HG02981 (cell line): ENCODE measurements at regions not wholly inside any gene's neighbourhood (a gene's known extent, or its start where the extent isn't known, plus 50 kb on each side); places are given as distances from the start of the nearest gene placed in this dataset.
"Not testable (repeated sequence)": the region's sequence is repeated elsewhere in the genome, so short reads cannot be mapped to it uniquely, and the experiment has no call there.

Source experiments
- ATAC-seq: cut with Tn5 transposase; IDR thresholded peaks from one replicate; pipeline ENCODE4 v1.9.1; 2021; ENCODE audit warnings: mild to moderate bottlenecking, moderate library complexity; ENCODE audit not compliant: unreplicated experiment

GRCh38 chr10:33867199-33867789 lies 532.8 kb upstream of the NRP1 start:
- ATAC-seq = not testable (repeated sequence)

GRCh38 chr10:33863352-33863751 lies 528.9 kb upstream of the NRP1 start:
- ATAC-seq = no peak

GRCh38 chr10:33862536-33863105 lies 528.2 kb upstream of the NRP1 start:
- ATAC-seq = no peak

GRCh38 chr10:33861833-33862232 lies 527.4 kb upstream of the NRP1 start:
- ATAC-seq = no peak

DNA sequence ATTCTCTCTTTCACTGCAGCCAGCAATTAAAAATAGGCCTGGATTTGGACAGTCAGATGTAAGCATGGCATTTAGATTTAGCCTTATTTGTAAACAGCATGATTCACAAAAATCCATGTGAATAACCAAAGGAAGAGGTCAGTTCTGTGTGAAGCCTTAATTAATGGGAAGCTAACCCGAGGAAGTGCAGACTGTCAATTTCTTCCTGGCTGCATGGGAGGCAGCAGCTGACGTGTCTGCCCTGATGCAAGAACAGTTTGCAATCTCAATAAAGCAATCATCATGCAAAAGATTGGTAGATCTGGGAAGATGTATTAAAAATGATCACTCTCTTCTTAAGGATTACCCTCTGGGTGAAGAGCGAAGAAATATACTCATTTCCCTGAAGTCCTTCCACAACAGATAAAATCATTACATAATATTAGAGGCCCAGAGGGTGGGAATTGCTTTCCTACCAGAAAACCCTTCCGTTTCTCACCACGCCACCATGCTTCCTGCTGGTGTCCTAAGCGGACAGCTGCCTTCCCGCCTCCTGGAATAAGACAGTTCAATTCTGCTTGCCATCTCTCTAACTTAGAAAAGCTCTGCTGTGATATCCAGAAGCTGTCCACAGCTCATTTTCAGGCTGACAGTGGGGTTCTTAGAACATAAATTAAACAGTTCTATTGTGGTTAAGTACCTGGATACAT lies 526.7 kb upstream of the NRP1 start:
- no peak for ATAC-seq

DNA sequence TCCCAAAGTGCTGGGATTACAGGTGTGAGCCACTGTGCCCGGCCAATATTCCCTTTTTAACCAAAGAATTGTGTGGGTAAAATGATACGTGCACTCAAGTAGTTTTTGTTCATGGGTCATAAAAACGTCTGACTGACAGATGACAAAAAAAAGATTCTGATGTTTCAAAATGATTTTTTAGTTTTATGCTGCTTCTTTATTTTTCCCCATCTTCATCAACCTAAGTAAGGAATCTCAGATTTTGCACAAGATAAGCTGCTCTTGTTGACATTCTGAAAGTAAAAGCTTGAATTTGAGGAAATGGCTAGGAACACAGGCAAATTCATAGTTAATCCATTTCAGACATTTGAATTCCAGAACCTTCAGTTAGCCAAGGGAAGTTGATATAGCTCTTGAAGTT lies 526.1 kb upstream of the NRP1 start:
- ATAC-seq = no peak

- no peak for ATAC-seq
Observed at GRCh38 chr10:33859319-33860022, 525.0 kb upstream of the NRP1 start.

DNA sequence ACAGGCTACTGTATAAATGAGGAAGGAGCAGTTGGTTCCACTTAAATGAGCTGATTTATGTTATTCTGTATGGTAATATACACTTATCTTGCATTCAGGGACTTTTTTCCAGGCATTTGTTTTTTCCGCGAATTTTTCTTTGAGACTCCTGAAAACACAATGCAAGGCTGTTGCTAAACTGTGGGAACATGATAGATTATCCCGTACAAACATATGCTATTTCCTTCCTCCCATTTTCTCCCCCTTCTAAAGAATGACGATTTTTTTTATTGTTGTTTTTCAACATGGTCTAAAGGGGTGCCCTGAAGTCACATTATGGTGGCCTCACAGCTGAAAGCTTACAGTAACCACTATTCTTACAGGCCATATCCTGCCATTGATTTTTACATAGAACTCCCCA lies 523.9 kb upstream of the NRP1 start:
- no peak for ATAC-seq

DNA sequence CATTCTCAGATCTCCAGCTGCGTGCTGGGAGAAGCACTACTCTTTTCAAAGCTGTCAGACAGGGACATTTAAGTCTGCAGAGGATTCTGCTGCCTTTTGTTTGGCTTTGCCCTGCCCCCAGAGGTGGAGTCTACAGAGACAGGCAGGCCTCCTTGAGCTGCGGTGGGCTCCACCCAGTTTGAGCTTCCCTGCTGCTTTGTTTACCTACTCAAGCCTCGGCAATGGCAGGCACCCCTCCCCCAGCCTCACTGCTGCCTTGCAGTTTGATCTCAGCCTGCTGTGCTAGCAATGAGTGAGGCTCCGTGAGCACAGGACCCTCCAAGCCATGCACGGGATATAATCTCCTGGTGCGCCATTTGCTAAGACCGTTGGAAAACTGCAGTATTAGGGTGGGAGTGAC lies 518.8 kb upstream of the NRP1 start:
- ATAC-seq = not testable (repeated sequence)

DNA sequence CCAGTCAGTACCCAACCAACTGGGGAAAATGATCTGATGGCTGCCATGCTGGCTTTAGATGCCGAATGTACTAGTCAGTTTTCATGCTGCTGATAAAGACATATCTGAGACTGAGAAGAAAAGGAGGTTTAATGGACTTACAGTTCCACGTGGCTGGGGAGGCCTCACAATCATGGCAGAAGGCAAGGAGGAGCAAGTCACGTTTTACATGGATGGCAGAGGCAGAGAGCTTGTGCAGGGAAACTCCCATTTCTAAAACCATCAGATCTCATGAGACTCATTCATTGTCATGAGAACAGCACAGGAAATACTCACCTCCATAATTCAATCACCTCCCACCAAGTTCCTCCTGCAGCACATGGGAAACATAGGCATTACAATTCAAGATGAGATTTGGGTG lies 508.9 kb upstream of the NRP1 start:
- ATAC-seq = no peak

DNA sequence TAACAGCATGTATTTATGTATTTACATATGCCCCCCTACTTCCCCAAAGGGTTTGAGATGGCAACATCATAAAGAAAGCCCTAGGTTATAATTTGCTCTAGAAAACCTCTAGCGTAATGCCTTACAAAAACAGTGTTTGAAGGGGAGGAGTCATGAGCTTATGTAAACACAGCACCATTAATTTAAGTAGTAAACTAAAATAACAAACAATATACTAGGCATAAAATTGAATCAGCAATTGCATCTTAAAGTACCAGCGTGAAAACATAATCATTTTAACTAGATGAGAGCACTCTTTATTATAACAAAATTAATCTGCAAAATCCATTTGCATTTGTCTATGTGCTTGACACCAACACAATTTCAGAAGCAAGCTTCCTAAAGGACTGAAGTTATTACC lies 507.2 kb upstream of the NRP1 start:
- ATAC-seq = no peak

GRCh38 chr10:33838731-33839130 lies 504.3 kb upstream of the NRP1 start:
- ATAC-seq = no peak

GRCh38 chr10:33837736-33838135 lies 503.3 kb upstream of the NRP1 start:
- ATAC-seq = no peak

DNA sequence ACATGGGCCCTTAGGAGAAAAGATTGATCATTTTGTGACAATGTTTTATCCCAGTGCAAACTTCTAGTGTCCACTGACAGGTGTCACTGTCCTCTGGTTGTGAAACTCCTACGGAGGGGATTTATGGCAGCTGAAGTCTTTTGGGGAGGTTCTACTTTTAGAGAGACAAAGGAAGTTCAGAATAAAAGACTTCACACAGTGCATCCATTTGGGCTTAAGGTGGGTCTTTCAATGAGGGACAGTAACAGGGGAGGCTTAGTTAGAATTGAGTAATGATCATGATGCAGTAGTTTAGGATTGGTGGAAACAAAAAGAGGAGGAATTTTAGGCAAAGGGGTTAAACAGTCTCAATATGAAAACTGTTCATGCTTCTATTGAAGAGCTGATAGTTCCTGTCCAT lies 501.1 kb upstream of the NRP1 start:
- ATAC-seq = no peak

DNA sequence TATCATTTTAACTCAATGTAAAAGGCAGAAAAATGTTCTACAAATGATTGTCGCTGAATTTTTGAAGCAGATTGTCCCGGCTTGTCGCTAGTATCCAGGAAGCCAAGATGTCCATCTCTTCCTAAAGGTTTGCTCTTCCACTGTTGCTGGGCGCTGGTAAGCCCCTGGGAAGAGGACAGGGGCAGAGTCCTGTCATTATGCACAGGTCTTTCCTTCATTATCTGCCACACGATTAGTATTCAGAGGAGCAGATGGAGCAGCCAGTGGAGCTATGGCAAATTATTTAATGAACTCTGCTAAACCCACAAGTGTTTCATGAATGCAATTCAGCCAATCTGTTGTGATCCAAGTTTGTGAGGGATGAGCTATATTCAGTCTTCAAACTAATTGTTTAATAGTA lies 499.1 kb upstream of the NRP1 start:
- ATAC-seq = no peak

DNA sequence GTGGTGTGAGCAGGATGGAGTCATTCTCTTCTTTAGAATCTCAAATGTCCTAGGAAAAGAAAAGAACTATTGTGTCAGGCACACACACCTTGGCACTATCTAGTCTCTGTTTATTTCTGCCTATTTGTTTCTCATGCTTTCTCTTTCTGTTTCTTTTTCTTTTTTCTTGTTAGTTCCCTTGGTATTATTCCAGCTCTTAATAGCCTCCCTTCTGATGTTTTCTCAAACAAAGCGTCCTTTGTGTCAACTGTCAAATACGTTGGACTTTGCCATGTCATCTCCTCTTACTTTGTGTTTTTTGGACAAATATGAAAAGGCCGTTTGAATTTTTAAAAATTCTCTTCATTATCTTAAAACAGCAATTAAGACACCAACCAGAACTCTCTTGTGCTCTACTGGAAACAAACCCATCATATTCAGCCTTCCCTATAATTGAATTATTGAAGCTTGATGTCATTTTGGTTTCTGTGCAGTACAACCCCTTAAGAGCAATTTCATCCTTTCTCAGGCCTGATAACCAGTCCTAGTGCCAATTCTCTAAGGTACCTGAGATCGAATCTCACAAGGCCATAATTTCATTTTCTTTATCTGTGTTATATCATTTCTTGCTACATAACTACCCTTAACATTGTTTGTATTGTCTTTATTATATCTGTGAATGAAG lies 497.8 kb upstream of the NRP1 start:
- no peak for ATAC-seq

DNA sequence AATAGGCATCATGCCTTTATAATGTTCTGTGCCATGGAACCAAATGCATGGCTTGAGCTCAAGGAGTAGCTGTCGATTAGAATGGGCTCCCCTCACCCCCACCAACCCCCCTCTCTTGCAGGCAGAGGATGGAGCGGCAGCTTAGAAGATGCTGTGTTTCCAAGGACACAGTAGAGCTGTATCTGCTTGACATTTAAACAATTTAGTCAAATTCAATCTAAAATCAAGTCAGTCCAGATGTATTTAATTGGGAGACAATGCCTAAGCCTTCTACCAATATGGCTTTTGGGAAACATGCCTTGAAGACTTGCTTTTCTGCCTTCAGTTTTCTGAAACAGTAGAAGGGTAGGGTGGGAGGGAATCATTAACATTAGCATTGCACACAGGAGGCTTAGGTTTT lies 497.1 kb upstream of the NRP1 start:
- ATAC-seq = no peak

GRCh38 chr10:33829899-33830298 lies 495.4 kb upstream of the NRP1 start:
- ATAC-seq = not testable (repeated sequence)

DNA sequence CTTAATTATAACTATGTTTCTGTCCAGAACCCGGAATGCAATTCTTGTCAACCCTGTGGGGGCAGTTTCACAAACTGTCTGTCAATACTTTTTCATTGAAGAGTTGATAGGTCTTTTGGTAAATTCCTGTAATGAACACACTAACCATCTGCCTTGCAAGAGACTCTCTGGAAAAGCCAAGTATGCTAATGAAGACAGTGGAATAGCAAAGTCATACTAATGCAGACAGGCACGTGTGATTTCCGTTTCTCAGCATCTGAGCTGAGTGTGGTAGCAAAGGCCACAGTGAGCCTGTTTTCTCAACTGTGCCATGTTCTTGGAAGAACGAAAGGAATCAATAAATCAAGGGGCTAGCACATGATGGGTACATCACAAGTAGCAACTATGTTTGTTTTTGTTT lies 494.1 kb upstream of the NRP1 start:
- ATAC-seq = no peak

- no peak for ATAC-seq
Observed at GRCh38 chr10:33826186-33826585, 491.7 kb upstream of the NRP1 start.

- ATAC-seq = no peak
Observed at GRCh38 chr10:33822774-33823173, 488.3 kb upstream of the NRP1 start.
